RWPE1 (cell line): ENCODE measurements at regions not wholly inside any gene's neighbourhood (a gene's known extent, or its start where the extent isn't known, plus 50 kb on each side); places are given as distances from the start of the nearest gene placed in this dataset.

Experiments
- CTCF ChIA-PET: fragments of 350-600 bp; sonication (Branson Sonifier 250); formaldehyde crosslinking; extraction: SDS; loops from one replicate; lab custom pipeline; 2021; lab: Yijun Ruan, JAX
- POLR2A ChIA-PET: fragments of 400-600 bp; formaldehyde crosslinking; extraction: SDS; loops from one replicate; lab custom pipeline; 2020; ENCODE audit warnings: antibody characterized with exemption; ENCODE audit not compliant: low non-redundant PET; lab: Yijun Ruan, JAX
- DNase-seq: peaks from one replicate; pipeline ENCODE4 v3.0.0; 2012; ENCODE audit warnings: low spot score
- H3K27ac ChIP-seq: fragments of 450-650 bp; 2 replicates; pipeline ENCODE4 v1.5.1; 2017
- CTCF ChIP-seq: fragments of 450-650 bp; conservative IDR thresholded peaks from 2 replicates; pipeline ENCODE4 v1.5.1; 2017; ENCODE audit warnings: low read depth, mild to moderate bottlenecking

GRCh38 chr14:87115234-87115633, 877.7 kb downstream of the GALC start:
- POLR2A ChIA-PET, result no interaction called here
- no peak overlapping the region for H3K27ac ChIP-seq
- CTCF ChIA-PET, result interaction anchor here (0.6 kb wide), 4 partner anchors 71 to 265 kb away, joined by 3 to 4 read pairs (median 3); no protein-coding TSS in a partner anchor
- no peak for TF ChIP-seq CTCF
- no peak for DNase-seq

GRCh38 chr14:87113286-87113685, 879.7 kb downstream of the GALC start:
- no peak overlapping the region for H3K27ac ChIP-seq
- CTCF ChIA-PET, result interaction anchor here (0.6 to 1.3 kb wide), 4 partner anchors 14 to 99 kb away, joined by 3 to 10 read pairs (median 4); no protein-coding TSS in a partner anchor
- no peak for TF ChIP-seq CTCF
- POLR2A ChIA-PET, result no interaction called here
- DNase-seq, result no peak

GRCh38 chr14:87111741-87112140, 881.2 kb downstream of the GALC start:
- CTCF ChIA-PET, result interaction anchor here (0.6 kb wide), 1 partner anchor 694 kb away, joined by 3 read pairs; no protein-coding TSS in a partner anchor
- no peak for DNase-seq
- no peak for TF ChIP-seq CTCF
- POLR2A ChIA-PET, result no interaction called here
- H3K27ac ChIP-seq, result no peak overlapping the region

- no peak overlapping the region for H3K27ac ChIP-seq
- POLR2A ChIA-PET, result no interaction called here
- DNase-seq, result no peak
- CTCF ChIA-PET, result no interaction called here
- TF ChIP-seq CTCF, result no peak
These were observed 881.9 kb downstream of the GALC start for GRCh38 chr14:87111126-87111525.

GRCh38 chr14:87109271-87109670, 883.7 kb downstream of the GALC start:
- TF ChIP-seq CTCF, result no peak
- no peak overlapping the region for H3K27ac ChIP-seq
- POLR2A ChIA-PET, result no interaction called here
- CTCF ChIA-PET, result no interaction called here
- DNase-seq, result no peak

GRCh38 chr14:87108726-87109125, 884.3 kb downstream of the GALC start:
- ChIA-PET POLR2A (no interaction called here), CTCF (no interaction called here)
- TF ChIP-seq CTCF, result no peak
- no peak for DNase-seq
- no peak overlapping the region for H3K27ac ChIP-seq
